ENCODE measurements at regions not wholly inside any gene's neighbourhood (a gene's known extent, or its start where the extent isn't known, plus 50 kb on each side); places are given as distances from the start of the nearest gene placed in this dataset.
"Not testable (repeated sequence)": the region's sequence is repeated elsewhere in the genome, so short reads cannot be mapped to it uniquely, and the experiment has no call there.

DNA sequence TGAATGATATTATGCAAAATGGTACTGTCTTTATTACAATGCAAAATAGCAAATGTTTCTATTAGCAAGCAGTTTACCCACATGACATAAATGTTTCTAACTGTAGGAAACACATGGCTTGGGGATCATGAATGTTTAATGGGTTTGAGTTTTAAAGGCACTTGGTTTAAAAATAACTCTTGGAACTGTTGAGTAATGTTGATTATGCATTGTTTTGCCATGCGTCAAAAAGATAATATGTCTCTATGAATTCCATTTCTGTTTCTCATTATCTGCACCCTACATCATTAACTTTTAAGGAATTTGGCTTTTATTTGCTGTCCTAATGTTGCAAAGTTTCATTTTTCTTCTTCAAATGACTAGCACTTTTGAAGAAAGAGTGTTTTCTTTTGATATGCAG, 1355.5 kb downstream of the SUCLG1 start:
- DNase-seq: no peak

DNA sequence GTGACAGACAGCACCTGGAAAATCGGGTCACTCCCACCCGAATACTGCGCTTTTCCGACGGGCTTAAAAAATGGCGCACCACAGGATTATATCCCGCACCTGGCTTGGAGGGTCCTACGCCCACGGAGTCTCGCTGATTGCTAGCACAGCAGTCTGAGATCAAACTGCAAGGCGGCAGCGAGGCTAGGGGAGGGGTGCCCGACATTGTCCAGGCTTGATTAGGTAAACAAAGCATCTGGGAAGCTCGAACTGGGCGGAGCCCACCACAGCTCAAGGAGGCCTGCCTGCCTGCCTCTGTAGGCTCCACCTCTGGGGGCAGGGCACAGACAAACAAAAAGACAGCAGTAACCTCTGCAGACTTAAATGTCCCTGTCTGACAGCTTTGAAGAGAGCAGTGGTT, 1370.0 kb downstream of the SUCLG1 start:
- not testable (repeated sequence) for DNase-seq

DNA sequence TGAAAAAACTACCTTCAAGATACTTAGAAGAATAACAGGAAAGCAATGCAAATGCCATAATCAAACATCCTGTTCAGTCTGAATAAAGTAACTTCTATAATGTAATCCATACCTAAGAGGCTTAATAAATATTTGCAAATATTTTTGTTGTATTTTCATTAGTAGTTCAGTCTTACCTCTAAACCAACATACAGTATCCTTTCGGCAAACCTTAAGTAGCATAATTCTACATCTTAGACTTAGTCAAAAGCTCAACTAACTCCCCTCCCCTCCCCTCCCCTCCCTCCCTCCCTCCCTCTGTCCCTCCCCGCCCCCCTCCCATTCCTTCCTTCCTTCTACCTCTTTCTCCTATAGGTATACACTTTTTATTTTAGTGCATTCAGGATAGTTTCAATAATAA, 1373.2 kb downstream of the SUCLG1 start:
- DNase-seq: no peak

DNA sequence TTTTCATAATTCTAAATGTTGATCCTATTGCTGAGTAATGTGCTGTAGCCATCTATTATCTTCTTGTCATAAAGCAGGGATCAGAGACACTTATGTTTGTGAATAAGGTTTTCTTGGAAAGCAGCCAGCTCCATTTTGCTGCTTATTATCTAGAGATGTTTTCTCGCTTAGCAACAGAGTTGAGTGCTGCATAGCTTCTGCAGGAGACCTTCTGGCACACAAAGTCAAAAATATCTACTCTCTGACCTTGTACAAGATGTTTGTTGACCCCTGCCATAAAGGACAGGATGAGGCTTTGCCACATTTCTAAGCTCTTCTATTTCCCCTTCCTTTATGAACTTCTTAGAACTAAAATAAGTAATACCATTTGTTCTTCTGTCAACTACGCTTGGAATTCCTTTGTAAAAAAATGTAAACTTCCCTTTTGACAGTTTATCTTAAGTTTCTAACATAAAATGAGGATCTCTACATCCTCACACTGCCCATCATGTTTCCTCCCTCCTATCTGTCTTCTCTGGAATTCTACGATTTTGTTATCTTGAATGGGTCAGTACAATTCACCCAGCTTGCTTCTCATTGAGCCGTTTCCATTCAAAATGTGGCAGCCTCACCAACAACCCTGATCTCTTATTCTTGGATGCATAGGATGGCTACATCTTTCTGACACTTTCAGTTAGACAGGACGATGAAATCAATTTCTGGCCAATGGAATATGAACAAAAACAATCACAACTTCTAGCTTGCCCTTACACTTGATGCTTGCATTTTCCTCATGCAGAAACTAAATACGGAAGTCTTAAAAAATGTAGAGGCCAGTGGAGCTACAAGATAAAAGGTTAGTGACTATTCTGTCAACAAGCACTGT, 1377.0 kb downstream of the SUCLG1 start:
- peak in 1 of 2 experiments; percentile 30 for DNase-seq

DNA sequence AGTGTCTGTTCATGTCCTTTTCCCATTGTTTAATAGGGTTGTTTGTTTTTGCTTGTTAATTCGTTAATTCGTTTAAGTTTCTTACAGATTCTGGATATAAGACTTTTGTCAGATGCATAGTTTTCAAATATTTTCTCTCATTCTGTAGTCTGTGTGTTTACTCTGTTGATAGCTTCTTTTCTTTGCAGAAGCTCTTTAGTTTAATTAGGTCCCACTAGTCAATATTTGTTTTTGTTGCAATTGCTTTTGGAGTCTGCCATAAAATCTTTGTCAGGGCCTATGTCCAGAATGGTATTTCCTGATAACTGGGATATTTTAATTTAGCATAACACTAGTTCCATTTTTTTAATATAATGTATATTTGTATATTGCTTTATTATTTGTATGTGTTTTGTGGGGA, 1380.1 kb downstream of the SUCLG1 start:
- DNase-seq: no peak

GRCh38 chr2:83072767-83073166, 1386.3 kb downstream of the SUCLG1 start:
- DNase-seq: no peak

DNA sequence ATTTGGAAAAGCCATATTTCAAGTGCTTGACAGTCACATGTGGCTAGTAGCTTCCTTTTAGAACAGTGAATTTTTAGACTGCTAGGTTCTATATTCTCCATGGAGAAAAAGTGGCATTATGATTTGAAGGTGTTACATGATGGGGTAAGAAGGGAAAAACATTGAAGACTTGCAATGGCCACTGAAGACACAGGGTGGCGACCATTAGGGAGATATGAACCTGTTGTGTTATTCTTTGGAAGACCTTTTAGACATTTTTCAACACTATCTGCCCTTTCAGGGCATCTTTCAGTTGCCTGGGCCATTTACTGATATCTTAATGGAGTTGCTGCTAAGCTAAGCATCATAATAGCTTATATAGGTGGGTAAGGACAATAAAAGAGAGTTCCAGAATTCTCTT, 1387.2 kb downstream of the SUCLG1 start:
- peak in 1 of 2 experiments; percentile 14 for DNase-seq

DNA sequence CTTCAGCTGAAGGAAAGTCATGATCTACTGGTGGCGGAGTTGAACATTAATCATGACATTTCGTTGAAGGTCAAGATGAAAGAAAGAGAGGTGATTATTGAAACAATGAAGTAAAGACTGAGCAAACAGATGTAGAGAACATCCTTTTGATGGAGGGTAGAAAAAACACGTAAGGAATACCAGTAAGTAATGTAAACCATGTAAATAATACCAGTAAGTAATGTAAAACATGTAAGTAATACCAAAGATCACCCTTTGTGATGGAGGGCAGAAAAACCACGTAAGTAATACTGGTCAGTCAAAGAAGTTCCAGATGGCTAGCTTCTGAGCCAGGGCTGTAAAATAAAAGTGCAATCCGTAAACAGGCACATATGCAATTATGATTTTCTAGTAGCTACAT, 1387.7 kb downstream of the SUCLG1 start:
- no peak for DNase-seq

DNA sequence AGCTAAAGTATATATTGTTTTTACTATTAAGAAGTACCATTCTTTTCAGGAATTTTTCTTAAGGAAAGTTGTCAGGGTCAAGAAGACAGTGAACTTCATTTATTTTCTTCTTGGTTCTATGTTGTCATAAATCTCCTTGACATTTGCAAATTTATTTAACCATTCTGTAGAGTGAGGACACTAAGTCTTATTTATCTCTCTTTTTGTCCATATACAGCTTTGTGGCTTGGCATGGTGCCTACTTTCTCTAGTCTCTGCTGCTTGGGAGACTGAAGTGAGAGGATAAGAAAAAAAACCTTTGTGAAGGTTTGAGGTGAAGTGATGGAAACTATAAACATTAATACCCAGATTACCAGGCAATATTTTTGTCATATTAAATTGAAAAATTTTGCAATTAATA, 1389.4 kb downstream of the SUCLG1 start:
- DNase-seq: peak in 1 of 2 experiments; percentile 4

- no peak for DNase-seq
These were observed 1390.4 kb downstream of the SUCLG1 start for GRCh38 chr2:83068714-83069113.

GRCh38 chr2:83067947-83068346, 1391.1 kb downstream of the SUCLG1 start:
- no peak for DNase-seq

GRCh38 chr2:83063933-83064332, 1395.1 kb downstream of the SUCLG1 start:
- no peak for DNase-seq

DNA sequence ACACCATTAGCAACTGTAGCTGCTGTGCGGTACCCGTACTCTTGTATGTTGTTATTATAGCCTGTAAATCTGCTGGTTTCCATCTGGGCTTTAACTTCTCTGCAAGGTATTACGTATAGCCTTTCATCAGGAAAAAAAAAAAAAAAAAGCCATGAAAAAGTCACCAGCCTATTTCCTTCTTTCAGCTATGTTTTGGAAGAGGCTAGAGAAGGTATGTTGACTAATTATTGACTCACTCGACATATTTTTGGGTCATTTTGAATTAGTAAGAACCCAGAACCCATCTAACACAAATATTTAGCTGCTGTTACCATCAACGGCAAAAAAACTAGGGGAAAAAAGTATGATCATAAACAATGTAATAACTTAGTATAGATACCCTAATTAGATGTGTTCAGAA, 1395.6 kb downstream of the SUCLG1 start:
- no peak for DNase-seq

DNA sequence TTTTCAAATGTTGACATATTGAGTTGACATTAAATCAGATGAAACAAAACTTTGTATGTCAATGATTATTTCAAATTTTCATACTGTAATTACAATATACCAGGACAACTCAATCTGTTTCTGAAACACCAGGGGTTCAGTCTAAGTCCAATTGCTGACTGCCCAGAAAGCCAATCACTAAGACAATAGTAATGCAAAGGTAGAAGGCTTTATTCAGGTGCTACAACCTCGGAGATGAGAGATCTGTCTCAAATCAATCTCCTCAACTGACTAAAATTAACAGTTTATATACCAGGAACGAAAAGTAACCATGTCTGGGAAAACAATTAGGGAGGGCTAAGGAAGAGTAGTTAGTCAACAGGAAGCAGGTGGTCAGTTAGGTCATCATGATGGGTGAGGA, 1400.4 kb downstream of the SUCLG1 start:
- no peak for DNase-seq

DNA sequence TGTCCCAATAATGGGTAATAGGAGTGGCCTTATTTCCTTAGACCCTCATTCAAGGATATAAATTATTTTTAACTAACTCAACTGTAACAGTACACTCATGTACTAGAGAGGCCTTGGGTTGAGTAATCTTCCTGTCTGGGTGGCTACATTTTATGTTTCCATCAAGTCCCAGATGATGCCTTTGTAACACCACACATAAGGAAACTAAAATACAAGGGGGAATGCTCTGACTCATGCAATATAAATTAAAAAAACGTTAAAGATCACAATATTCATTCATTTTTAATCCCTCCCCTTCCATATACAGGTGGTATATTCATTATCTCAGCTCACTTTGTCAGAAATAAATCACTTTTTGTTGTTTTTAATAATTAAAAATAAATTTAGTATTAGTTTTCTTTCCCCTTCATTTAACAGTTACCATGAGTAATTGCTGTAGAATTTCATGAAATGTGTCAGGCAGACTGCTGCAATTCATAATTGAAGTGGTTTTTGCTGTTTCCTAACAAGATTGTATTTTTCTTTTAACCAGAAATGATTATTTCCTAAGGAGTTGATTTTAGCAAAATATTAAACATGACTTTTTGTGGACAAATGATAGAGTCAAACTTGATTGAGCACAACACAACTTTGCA, 1403.6 kb downstream of the SUCLG1 start:
- peak; percentile 82 to 84 for DNase-seq

- DNase-seq: no peak
These were observed 1404.3 kb downstream of the SUCLG1 start for GRCh38 chr2:83054751-83055150.

GRCh38 chr2:83051538-83052170, 1407.4 kb downstream of the SUCLG1 start:
- DNase-seq: peak; percentile 29 to 40

DNA sequence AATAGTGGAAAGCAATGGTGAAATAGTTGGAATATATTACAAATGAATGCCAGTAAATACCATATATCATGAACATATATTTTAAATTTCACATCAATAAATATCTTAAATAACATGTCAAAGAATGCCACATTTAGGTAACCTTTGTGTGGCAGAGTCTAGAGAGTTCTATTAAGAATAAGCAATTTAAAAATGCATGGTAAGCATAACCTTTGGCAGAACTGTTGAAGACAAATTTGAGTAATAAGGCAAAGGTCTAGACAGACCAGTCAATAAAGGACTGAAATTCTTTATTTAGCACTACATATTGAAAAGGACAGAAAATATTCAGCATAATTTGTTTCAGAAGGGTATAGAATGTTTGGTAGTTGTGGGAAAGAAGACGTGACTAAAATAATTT, 1417.0 kb downstream of the SUCLG1 start:
- DNase-seq: no peak

DNA sequence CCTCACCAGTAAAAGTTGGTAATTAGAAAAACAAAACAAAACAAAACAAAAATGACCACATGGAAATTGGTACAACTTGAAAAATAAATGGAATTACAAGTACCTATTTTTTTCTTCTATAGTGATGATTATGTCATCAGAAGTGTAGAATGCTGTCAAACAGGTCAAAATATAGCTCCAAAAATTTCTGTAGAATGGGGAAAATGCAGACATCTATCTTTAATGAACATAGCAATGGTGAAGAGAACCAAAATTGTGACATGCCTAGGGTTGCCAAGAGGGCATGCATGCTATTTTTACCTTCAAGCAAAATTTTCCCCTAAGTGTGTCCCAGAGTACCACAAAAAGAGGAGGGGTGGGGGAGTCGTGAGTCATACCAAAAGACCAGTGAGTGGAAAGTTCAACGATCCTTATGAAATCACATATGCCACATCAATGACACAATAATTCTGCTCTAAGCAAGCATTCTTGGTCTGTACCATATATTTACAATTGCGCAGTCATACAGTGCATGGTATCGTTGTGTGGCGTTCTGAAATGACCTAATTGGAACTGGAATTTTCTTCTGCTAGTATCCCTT, 1436.4 kb downstream of the SUCLG1 start:
- no peak for DNase-seq

GRCh38 chr2:83017366-83018090, 1441.6 kb downstream of the SUCLG1 start:
- no peak for DNase-seq

GRCh38 chr2:83016343-83017110, 1442.6 kb downstream of the SUCLG1 start:
- no peak for DNase-seq

DNA sequence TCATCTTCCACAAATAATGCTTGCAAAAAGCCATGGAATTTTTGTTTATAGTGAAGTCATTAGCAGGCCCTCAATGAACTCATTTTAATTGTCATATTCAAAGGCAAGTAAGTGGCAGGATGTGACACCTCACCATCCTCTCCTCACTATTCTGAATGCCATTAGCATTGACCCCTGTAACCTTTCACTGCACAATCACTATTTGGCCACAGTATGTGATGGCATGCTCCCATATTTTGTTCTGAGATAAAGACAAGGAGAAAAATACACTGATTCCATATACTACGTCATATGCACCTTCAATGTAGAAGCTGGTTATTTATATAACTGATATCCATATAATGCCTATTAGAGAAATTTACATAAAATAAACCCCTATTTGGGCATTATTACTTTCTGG, 1443.2 kb downstream of the SUCLG1 start:
- DNase-seq: no peak
